Stimulated activated CD4-positive, alpha-beta T cell treated with anti-CD3 and anti-CD28 coated beads, Interleukin-2, amount 100 ng/mL, for 48 hours (primary cell): ENCODE measurements at regions not wholly inside any gene's neighbourhood (a gene's known extent, or its start where the extent isn't known, plus 50 kb on each side); places are given as distances from the start of the nearest gene placed in this dataset.
"Not testable (repeated sequence)": the region's sequence is repeated elsewhere in the genome, so short reads cannot be mapped to it uniquely, and the experiment has no call there.

Source experiments
- DNase-seq, 2 donors: peaks; one replicate each; pipeline ENCODE4 v3.0.0-alpha.2; 2020

DNA sequence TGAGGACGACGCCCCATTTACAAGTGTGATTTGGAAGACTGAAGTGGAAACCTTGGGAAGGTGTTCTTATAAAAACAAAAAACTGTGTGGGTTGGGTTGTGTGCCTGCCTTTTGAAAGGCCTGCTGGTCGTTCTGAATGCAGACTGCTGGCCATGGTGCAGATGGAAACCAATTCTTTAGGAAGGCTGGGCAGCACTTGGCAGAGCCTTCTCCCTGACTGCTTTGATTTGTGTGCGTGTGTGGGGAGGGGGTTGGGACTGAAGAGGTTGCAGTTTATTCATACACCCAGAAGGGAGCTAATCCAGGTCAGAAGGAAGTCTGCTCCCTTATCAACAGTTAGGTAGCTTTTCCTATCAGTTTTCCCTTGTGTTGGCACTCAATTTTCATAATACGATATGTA is 288.7 kb downstream of the SOX2 start:
- DNase-seq, result no peak

DNA sequence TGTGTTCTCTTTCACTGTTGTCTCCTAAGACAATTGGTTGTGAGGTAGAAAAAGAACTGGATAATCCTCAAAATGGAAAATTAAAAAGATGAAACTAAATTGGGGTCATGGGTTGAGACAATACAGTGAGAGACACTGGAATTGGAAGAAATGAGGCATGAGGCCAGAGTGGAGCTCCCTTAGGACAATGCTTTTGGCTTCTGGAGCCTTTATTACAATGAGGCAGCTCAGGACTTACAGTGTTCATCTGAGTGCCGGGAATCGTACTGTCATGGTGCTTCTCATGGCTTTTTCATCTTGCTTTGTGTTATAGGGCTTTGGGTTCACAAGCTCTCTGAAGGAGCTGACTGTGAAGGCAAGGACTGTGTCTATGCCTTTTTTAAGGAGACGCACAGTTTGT is 293.5 kb downstream of the SOX2 start:
- DNase-seq, result no peak

DNA sequence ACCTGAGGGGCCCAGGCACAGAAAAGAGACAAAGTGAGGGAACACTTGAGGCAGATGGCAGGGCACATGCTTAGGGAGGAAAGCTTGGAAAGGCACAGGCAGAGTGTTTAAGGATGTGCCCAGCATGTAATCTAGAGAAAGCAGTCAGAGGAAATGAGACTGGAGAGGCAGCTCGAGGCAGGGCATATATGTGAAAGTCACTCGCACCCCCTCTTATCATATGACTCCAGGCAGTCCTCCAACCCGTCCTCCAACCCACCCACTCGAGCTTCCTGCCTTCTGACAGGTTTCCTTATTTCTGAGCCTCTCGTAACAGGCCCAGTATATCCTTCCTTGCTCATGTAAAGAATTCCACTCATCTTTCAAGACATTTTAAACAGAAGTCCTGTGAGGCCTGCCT is 294.0 kb downstream of the SOX2 start:
- no peak for DNase-seq

GRCh38 chr3:182006431-182006830 is 294.7 kb downstream of the SOX2 start:
- no peak for DNase-seq

DNA sequence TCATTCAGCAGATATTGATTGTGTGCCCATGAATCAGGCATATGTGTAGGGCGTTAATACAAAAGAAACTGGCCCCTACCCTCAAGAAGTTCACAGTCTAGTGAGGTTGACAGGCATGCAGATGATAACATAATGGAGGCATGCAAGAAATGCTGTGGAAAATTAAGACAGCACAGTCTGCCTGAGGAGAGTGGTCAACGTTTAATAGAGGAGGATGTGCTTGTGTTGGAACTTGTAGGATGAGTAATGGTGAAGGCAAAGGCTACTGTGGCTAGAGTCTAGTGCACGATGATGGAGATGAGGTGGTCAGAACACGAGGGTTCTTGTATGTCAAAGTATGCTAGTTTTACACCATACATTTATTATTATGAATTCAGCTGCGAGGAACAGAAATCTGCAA is 295.7 kb downstream of the SOX2 start:
- no peak for DNase-seq

DNA sequence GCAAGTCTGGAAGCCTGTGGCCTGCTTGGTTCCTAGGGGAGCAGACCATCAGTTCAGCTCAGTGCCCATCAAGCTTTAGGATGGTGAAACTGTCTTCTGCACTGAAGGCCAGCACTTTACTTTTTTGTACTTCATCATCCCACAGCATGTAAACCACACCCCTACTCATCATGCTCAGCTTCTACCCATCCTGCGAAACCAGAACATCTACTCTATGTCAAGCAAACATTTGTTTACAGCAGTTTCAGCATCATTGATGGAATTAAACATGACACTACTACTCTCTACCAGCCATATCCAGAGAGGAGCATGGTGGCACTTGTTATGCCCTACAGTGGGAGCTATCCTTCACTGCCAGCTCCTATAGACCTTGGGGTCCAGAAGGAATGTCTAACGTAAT is 306.6 kb downstream of the SOX2 start:
- DNase-seq, result no peak

DNA sequence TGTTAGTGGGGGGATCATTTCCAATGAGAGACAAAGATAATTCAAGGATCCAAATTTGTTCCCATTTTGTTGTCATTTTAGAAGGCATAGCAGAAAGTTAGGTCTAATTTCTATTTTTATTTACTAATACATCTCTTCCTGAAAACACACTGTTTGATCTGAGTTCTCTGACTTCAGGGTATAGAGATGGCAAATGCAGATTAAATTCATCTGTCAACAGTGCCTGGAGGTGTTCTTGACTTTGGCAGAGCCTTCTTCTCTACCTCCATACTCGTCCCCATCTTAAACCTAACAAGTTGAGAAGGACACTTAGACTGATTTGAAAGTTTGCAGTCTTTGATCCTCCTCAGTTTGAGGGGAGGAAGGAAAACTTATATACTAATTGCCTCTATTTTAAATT is 308.2 kb downstream of the SOX2 start:
- DNase-seq, result no peak

DNA sequence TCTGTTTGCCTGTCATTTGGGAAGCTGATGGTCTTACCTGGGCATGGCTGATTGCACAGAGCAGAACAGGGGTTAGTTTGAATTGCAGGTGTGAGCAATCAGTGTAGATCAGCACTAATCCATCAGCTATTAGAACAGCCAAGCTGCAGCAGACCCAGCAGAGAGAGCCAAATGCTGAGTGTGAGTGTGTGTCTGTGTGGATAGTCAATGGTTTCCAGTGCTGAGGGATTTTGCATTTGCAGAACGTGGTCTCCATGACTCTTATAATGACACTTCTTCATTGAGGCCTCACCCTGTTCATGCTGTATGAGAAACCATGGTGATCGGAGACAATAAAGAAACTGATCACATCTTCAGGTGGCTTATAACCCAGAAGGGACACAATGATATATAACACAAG is 312.1 kb downstream of the SOX2 start:
- no peak for DNase-seq

DNA sequence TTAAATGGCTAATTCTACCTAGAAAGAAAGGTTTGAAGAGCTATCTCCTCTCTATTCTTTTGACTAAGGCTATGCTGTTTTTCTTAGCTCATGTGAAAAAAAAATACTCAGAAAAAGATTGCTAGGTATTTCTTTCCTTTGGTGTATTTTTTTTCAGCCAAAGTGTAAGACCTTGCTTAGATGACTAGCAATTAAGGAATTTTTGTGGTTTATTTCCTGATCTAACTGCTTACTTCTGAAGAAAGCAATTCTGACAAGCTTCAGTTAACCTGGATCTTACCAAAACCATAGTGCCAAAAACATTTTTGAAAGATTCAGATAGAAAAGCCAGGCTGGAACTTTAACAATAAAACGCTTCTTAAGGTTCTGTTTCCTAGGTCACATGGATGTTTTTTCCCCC is 315.6 kb downstream of the SOX2 start:
- no peak for DNase-seq

DNA sequence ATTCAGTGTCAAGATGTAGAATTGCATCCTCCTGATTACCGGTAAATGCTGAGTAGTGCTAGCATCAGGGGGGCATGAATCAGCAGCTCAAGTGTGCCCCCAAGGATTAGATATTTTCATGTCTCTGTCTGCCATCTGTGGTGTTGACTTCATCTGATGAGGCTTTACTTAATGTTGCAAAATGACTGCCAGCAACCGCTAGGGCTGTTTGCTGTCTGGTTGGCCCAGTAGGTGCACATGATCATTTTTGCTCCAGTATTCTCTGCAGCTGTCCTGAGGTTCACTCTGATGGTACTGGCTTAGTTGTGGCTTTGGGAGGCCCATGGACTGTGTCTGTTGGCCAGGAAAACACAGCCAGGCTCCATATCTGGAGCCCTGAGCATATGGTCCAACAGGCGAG is 316.4 kb downstream of the SOX2 start:
- DNase-seq, result no peak

GRCh38 chr3:182034231-182034630 is 322.5 kb downstream of the SOX2 start:
- not testable (repeated sequence) for DNase-seq

- no peak for DNase-seq
These were observed 323.6 kb downstream of the SOX2 start for GRCh38 chr3:182035324-182035723.

DNA sequence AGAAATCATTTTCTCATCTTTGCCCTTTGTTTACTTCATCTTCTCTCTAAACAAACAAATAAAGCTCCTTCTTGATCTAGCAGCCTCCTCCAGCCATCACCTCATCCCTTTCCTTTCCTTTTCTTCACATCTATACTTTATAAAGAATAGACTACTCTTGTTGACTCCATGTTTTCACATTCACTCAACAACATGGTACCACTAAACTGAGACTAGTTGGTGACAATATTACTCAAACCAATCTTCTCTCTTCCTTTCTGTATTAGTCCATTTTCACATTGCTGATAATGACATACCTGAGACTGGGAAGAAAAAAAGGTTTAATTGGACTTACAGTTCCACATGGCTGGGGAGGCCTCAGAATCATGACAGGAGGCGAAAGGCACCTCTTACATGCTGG is 324.7 kb downstream of the SOX2 start:
- no peak for DNase-seq

GRCh38 chr3:182041668-182042291 is 330.1 kb downstream of the SOX2 start:
- DNase-seq, result no peak

DNA sequence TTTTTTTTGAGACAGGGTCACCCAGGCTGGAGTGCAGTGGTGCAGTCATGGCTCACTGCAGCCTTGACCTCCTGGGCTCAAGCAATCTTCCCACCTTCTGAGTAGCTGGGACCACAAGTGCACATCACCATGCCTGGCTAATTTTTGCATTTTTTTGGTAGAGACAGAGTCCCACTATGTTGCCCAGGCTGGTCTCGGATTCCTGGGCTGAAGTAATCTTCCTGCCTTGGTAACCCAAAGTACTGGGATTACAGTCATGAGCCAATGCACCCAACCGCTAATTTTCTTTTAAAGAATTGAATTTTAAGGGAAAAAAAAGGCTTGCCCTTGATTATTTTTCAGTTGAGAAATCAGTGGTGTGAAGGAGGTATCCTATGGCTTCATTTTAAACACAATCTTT is 334.0 kb downstream of the SOX2 start:
- no peak for DNase-seq

- no peak for DNase-seq
These were observed 334.5 kb downstream of the SOX2 start for GRCh38 chr3:182046166-182046764.

GRCh38 chr3:182050932-182051331 is 339.2 kb downstream of the SOX2 start:
- DNase-seq, result no peak

- DNase-seq, result no peak
These were observed 340.6 kb downstream of the SOX2 start for GRCh38 chr3:182052332-182052731.

GRCh38 chr3:182052757-182053156 is 341.0 kb downstream of the SOX2 start:
- DNase-seq, result no peak

DNA sequence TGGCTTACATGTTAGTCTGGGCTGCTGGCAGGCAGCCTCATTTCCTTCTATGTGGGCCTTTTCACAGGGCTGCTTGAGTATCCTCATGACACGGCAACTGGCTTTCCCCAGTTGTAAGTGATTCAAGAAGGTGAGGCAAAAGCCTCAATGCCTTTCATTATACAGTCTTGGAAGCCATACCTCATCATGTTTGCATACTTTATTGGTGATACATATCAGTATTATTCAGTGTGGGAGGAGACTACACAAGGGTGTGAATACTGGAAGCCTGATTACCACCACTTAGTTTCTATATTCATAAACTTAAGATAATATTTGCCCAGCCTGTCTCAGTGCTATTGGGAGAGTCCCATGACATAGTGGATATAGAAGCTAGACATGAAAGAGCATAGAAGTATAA is 346.8 kb downstream of the SOX2 start:
- no peak for DNase-seq

- DNase-seq, result no peak
These were observed 352.0 kb downstream of the SOX2 start for GRCh38 chr3:182063742-182064141.

DNA sequence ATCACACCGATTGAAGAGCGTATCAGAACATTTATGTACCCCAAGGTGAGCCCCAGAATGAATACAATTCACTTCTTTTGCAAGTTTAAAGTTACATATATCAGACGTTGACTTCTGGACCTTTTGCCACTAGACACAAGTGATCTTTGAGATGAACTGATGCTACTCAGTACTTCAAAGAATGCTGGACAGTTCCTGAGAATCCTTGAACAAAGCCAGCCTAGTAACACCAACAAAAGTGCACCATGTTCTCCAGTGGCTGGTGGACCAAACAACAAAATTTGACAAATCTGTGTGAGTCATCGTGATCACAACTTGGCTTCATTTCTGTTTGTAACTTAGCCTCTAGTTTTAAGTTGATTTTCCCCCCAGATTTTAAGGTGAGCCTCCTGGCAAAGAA is 355.7 kb downstream of the SOX2 start:
- no peak for DNase-seq

- DNase-seq, result no peak
These were observed 366.6 kb downstream of the SOX2 start for GRCh38 chr3:182078316-182078715.

GRCh38 chr3:182078929-182079328 is 367.2 kb downstream of the SOX2 start:
- no peak for DNase-seq

DNA sequence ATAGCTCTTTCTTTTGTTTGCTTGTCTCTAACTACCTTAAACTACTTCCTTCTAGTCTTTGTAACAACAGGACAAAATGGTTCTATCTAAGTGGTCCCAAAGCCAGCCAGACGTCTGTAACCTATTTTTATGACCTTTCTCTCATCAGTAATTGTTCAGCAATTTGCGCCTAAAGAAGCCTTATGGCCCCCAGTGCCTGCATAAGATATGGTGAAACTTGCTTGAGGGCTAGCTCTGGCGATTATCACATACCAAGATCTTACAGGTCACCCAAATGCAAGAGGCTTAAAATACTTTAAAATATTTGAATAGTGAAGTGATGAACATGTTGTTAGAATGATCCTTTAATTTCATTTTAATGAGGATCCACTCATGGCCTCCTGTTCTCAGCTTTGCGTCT is 369.4 kb downstream of the SOX2 start:
- no peak for DNase-seq
